ENCODE measurements at regions not wholly inside any gene's neighbourhood (a gene's known extent, or its start where the extent isn't known, plus 50 kb on each side); places are given as distances from the start of the nearest gene placed in this dataset.

- DNase-seq (ENCODE audit: low read depth, low spot score) (no peak), ATAC-seq (no peak)
- Histone ChIP-seq H3K4me3 (ENCODE audit: low read depth in 2 of 2, low read length in 2 of 2) (no peak overlapping the region), H3K4me1 (ENCODE audit: control insufficient read depth, insufficient read depth, low read length) (no peaks in the 10 kb centered on the region), H3K27me3 (ENCODE audit: control insufficient read depth, insufficient read depth, low read length) (peaks cover 46% of the 10 kb centered on the region), H3K27ac (ENCODE audit: low read length) (no peak overlapping the region), H3K36me3 (ENCODE audit: control insufficient read depth, insufficient read depth, low read length) (no peaks in the 10 kb centered on the region), H3K9me3 (ENCODE audit: control insufficient read depth, insufficient read depth, low read depth, low read length) (no peaks in the 10 kb centered on the region)
- BruUV-seq (replicated peaks): no TSS peak
- POLR2A ChIA-PET: no interaction called here
- CTCF ChIA-PET: no interaction called here
- in situ Hi-C loops (cut with HindIII; ENCODE audit: low pct_unique_long_range_greater_than_20kb, low sequenced_read_pairs) (no loop called here), intact Hi-C loops (cut with micrococcal nuclease; ENCODE audit: unreplicated experiment) (loop anchor here (5.0 kb wide), 1 partner anchor 422 kb away; no protein-coding TSS in a partner anchor)
- TF ChIP-seq, protein P1, sequence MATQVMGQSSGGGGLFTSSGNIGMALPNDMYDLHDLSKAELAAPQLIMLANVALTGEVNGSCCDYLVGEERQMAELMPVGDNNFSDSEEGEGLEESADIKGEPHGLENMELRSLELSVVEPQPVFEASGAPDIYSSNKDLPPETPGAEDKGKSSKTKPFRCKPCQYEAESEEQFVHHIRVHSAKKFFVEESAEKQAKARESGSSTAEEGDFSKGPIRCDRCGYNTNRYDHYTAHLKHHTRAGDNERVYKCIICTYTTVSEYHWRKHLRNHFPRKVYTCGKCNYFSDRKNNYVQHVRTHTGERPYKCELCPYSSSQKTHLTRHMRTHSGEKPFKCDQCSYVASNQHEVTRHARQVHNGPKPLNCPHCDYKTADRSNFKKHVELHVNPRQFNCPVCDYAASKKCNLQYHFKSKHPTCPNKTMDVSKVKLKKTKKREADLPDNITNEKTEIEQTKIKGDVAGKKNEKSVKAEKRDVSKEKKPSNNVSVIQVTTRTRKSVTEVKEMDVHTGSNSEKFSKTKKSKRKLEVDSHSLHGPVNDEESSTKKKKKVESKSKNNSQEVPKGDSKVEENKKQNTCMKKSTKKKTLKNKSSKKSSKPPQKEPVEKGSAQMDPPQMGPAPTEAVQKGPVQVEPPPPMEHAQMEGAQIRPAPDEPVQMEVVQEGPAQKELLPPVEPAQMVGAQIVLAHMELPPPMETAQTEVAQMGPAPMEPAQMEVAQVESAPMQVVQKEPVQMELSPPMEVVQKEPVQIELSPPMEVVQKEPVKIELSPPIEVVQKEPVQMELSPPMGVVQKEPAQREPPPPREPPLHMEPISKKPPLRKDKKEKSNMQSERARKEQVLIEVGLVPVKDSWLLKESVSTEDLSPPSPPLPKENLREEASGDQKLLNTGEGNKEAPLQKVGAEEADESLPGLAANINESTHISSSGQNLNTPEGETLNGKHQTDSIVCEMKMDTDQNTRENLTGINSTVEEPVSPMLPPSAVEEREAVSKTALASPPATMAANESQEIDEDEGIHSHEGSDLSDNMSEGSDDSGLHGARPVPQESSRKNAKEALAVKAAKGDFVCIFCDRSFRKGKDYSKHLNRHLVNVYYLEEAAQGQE (IDR thresholded peaks at IDR 0.05; ENCODE audit: insufficient read depth in 1 of 2, low read depth in 2 of 2, low read length in 1 of 2): no peak
- TF ChIP-seq SIN3A (IDR thresholded peaks at IDR 0.05; ENCODE audit: borderline replicate concordance, insufficient read depth, low read depth, low read length): no peak
- no peak for TF ChIP-seq POLR2AphosphoS5 (IDR thresholded peaks at IDR 0.05; ENCODE audit: low read depth, low read length)
- no peak for TF ChIP-seq TCF7L2 (IDR thresholded peaks at IDR 0.05; ENCODE audit: low read depth, low read length)
- TF ChIP-seq, protein P2, sequence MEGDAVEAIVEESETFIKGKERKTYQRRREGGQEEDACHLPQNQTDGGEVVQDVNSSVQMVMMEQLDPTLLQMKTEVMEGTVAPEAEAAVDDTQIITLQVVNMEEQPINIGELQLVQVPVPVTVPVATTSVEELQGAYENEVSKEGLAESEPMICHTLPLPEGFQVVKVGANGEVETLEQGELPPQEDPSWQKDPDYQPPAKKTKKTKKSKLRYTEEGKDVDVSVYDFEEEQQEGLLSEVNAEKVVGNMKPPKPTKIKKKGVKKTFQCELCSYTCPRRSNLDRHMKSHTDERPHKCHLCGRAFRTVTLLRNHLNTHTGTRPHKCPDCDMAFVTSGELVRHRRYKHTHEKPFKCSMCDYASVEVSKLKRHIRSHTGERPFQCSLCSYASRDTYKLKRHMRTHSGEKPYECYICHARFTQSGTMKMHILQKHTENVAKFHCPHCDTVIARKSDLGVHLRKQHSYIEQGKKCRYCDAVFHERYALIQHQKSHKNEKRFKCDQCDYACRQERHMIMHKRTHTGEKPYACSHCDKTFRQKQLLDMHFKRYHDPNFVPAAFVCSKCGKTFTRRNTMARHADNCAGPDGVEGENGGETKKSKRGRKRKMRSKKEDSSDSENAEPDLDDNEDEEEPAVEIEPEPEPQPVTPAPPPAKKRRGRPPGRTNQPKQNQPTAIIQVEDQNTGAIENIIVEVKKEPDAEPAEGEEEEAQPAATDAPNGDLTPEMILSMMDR (IDR thresholded peaks at IDR 0.05): no peak
Observed at GRCh38 chr19:30648866-30649862, 277.0 kb downstream of the ZNF536 start.

DNA sequence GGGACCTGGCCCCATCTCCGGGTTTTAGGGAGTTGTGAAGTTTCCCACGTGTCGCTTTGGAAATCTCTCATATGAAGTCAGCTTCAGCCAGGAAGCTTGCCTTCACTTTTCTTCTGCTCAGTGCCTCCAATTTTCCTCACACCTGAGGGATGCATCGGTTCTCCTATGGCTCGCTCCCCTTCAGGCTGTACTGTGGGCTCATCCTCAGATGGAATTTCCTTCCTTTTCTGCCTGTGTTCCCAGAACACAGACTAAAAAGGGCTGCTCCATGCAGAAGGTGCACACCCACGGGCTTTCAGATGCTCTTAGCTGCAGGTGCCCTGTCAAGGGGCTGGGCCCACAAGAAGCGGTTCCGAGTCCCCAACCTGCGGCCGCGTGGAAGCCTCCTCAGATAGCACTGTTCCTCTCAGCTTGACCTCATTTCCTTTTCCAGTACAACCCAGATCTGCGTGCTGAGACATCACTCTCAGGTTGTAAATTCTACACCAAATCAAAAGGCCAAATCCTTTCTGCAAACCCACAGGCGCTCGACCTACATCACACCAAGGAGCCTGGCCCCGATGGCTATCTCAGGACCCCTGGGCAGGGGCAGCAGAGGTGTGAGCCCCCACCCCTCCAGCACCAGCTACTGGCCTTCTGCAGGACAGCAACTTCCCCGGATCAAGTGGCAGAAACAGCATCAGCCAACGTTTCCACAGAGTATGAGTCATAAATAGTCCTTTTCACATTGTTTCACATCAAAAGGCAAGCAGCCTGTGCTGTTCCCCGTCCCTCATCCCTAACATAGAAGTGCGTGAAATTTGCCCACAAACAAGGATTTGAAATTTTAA is 275.9 kb downstream of the ZNF536 start:
- H3K27ac ChIP-seq (ENCODE audit: low read length): no peak overlapping the region
- intact Hi-C loops (cut with micrococcal nuclease; ENCODE audit: unreplicated experiment) (loop anchor here (5.0 kb wide), 1 partner anchor 421 kb away; no protein-coding TSS in a partner anchor), in situ Hi-C loops (cut with HindIII; ENCODE audit: low pct_unique_long_range_greater_than_20kb, low sequenced_read_pairs) (no loop called here)
- H3K4me3 ChIP-seq (ENCODE audit: low read depth in 2 of 2, low read length in 2 of 2): no peak overlapping the region
- no peaks in the 10 kb centered on the region for H3K4me1 ChIP-seq (ENCODE audit: control insufficient read depth, insufficient read depth, low read length)
- no TSS peak for BruUV-seq (replicated peaks)
- no peaks in the 10 kb centered on the region for H3K9me3 ChIP-seq (ENCODE audit: control insufficient read depth, insufficient read depth, low read depth, low read length)
- ChIA-PET POLR2A (no interaction called here), CTCF (no interaction called here)
- TF ChIP-seq TCF7L2 (IDR thresholded peaks at IDR 0.05; ENCODE audit: low read depth, low read length): no peak
- TF ChIP-seq, protein P1 (IDR thresholded peaks at IDR 0.05; ENCODE audit: insufficient read depth in 1 of 2, low read depth in 2 of 2, low read length in 1 of 2): no peak
- no peak for TF ChIP-seq SIN3A (IDR thresholded peaks at IDR 0.05; ENCODE audit: borderline replicate concordance, insufficient read depth, low read depth, low read length)
- no peak for TF ChIP-seq POLR2AphosphoS5 (IDR thresholded peaks at IDR 0.05; ENCODE audit: low read depth, low read length)
- TF ChIP-seq, protein P2 (IDR thresholded peaks at IDR 0.05): no peak
- DNase-seq (ENCODE audit: low read depth, low spot score): no peak
- H3K36me3 ChIP-seq (ENCODE audit: control insufficient read depth, insufficient read depth, low read length): no peaks in the 10 kb centered on the region
- peaks cover 47% of the 10 kb centered on the region for H3K27me3 ChIP-seq (ENCODE audit: control insufficient read depth, insufficient read depth, low read length)
- ATAC-seq: no peak

All from Panc1 (cell line).